NCI-H226 (cell line): ENCODE measurements at regions not wholly inside any gene's neighbourhood (a gene's known extent, or its start where the extent isn't known, plus 50 kb on each side); places are given as distances from the start of the nearest gene placed in this dataset.

Experiments used
- DNase-seq: peaks from one replicate; pipeline ENCODE4 v3.0.0-alpha.2; 2015

- no peak for DNase-seq
These were observed 116.4 kb downstream of the IRS2 start for GRCh38 chr13:109669956-109670355.

- no peak for DNase-seq
These were observed 117.2 kb downstream of the IRS2 start for GRCh38 chr13:109669234-109669612.

GRCh38 chr13:109668433-109669233, 117.8 kb downstream of the IRS2 start:
- DNase-seq = no peak

GRCh38 chr13:109667807-109668291, 118.5 kb downstream of the IRS2 start:
- DNase-seq = no peak

GRCh38 chr13:109667056-109667455, 119.3 kb downstream of the IRS2 start:
- no peak for DNase-seq

GRCh38 chr13:109666656-109667055, 119.7 kb downstream of the IRS2 start:
- no peak for DNase-seq

GRCh38 chr13:109665781-109666249, 120.6 kb downstream of the IRS2 start:
- no peak for DNase-seq

DNA sequence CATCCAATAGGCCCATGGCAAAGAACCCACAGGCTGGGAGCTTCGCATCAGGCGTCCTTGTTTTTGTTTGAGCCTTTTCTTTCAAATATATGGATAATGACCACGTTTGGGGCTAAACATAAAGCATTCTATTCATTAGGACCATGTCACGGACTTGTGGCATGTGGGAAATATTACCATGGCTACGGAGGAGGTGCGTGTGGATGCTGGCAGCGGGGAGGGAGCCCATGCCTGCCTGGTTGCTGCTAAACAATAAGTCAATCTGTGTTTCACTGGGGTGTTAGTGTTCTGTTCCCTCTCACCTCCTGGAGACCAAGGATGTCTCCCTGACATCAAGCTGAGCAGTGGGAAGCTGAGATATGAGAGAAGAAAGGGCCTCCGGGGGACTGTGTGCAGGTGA, 121.1 kb downstream of the IRS2 start:
- no peak for DNase-seq

- no peak for DNase-seq
These were observed 129.0 kb downstream of the IRS2 start for GRCh38 chr13:109657395-109657794.

GRCh38 chr13:109656206-109656605, 130.2 kb downstream of the IRS2 start:
- no peak for DNase-seq

- no peak for DNase-seq
These were observed 130.8 kb downstream of the IRS2 start for GRCh38 chr13:109655611-109656010.

- no peak for DNase-seq
These were observed 131.2 kb downstream of the IRS2 start for GRCh38 chr13:109655206-109655600.

DNA sequence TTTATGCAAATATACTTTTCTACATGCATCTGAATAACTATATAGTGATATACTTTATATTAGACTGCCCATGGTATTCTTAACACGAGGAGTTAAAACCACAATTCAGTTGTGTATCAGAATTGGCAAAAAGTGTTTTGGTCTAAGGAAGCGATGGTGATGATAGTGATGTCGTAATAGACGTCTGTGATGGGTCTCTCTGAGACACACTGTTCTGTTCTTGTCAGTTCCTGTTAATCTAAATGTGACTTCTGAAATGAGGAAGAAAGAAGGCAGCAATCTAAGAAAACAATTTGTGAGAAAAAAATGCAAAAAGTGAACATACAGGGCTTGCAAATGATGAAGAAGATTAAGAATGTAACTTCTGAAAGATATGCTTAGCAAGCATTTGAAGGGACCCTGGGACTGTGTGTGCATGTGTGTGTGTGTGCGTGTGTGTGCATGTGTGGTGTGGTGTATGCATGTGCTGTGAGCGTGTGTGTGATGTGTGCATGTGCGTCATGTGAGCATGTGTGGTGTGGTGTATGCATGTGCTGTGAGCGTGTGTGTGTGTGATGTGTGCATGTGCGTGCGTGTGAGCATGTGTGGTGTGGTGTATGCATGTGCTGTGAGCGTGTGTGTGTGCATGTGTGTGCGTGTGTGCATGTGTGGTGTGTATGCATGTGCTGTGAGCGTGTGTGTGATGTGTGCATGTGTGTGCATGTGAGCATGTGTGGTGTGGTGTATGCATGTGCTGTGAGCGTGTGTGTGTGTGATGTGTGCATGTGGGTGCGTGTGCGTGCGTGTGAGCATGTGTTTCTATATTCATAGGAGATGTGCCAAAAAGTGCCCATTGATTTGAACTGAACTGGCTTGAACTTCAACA, 131.8 kb downstream of the IRS2 start:
- no peak for DNase-seq

DNA sequence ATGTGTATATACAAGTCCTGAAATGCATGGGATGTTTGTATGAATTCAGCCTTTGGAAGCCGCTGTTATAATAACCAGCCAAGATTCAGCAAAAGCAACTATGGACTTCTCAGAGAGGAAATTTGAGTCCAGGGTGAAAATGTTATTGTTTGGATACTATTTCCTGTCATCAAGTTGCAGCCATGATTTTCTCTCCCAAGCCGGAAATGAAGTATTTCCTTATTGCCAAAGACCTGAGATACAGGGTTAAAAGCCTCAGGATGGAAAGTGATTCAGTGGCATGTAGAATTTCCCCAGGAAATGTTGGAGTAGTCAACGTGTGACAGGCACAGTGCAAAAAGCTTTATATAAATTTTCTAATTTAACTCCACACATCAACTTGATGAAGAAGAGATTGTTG, 133.9 kb downstream of the IRS2 start:
- DNase-seq = peak; percentile 14

- DNase-seq = no peak
These were observed 134.5 kb downstream of the IRS2 start for GRCh38 chr13:109651854-109652253.

DNA sequence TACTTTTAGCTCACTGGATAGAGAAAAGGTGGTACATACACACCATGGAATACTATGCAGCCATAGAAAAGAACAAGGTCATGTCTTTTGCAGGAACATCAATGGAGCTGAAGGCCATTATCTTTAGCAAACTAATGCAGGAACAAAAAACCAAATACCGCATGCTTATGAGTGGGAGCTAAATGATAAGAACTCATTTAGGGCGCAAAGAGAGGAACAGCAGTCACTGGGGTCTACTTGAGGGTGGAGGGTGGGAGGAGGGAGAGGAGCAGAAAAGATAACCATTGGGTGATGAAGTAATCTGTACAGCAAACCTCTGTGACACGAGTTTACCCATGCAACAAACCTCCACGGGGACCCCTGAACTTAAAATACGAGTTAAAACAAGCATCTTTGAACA, 135.1 kb downstream of the IRS2 start:
- no peak for DNase-seq

DNA sequence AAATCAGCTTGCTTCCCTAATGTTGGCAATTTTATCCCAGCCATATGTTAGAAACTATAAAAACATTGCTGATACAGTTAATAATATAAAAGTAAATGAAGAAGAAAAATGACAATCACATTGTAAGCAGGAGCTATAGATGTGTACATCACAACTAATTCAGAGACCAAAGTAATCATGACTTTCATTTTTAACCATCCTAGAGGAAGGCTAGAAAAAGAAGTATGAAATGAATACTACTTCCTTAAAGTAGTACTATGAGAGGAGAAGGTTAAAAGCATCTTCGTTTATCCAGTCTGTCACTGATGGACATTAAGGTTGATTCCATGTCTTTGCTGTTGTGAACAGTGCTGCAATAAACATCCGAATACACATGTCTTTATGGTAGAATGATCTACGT, 135.5 kb downstream of the IRS2 start:
- DNase-seq = no peak

DNA sequence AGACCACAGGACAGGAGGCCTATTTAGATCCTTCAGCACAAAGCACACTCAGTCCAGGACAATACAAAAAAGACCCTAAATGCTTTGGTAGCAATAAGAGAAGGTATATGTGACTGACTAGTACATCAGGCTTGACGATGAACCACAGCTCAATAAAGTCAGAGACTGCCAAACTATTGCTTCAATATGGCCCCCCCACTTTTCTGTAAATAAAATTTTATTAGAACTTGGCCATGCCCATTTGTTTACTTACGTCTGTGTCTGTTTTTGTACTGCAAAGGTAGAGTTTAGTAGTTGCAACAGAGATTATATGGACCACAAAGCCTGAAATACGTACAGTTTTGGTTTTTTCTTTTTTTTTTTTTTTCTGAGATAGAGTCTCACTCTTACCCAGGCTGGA, 136.7 kb downstream of the IRS2 start:
- DNase-seq = no peak

- no peak for DNase-seq
These were observed 138.7 kb downstream of the IRS2 start for GRCh38 chr13:109647699-109648098.

DNA sequence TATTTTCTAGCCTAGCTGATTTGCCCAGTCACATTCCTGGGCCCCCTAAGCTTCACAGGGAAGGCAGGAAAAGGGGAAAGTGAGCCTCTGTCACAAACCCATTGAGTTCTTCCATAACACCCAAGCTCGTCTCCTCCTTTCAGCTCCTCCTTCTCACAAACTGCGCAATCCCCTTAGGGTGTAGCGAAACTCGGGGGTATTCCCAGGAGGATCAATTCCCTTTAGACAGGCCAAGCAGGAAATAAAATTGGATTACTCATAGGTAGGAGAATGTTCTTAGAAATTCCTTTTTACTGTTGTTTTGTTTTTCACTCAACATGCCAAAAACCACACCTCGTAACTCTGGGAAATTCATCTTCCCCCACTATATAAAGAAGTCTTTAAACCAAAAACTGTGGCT, 139.3 kb downstream of the IRS2 start:
- no peak for DNase-seq

DNA sequence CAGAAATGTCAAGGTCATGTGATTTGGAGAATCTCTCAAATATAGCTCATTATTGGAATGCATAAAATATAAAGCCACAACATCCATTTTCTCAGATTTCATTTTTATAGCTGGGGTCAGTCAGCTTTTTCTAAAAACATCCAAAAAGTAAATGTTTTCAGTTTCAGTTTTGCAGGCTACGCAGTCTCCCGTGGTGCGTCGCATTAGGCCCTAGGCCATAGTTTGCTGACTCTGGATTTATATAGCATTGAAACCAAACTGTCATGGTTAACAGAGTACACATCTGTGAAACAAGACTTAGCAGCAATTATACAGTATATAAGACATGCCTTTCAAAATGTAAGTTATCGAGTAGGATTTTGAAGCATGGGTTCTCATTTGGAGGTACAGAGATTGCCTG, 140.0 kb downstream of the IRS2 start:
- DNase-seq = no peak

GRCh38 chr13:109645831-109646230, 140.6 kb downstream of the IRS2 start:
- no peak for DNase-seq

GRCh38 chr13:109644956-109645355, 141.4 kb downstream of the IRS2 start:
- DNase-seq = no peak
